A549 (cell line): ENCODE measurements at regions not wholly inside any gene's neighbourhood (a gene's known extent, or its start where the extent isn't known, plus 50 kb on each side); places are given as distances from the start of the nearest gene placed in this dataset.

Source experiments
- CBX2 ChIP-seq: fragments of 200-600 bp; sonication (generic); IDR thresholded peaks from 2 replicates; pipeline ENCODE4 v1.6.1; 2016; ENCODE audit warnings: low read depth, mild to moderate bottlenecking, borderline replicate concordance
- CEBPB ChIP-seq, 2 experiments: fragments of >200 bp in 1 of 2; sonication (Bioruptor Twin) in 1 of 2; formaldehyde crosslinking in 1 of 2; IDR thresholded peaks; 2 replicates each; pipeline ENCODE4 v1.6.1; 2012 to 2016
- CHD2 ChIP-seq: fragments of 150-350 bp; IDR thresholded peaks from 2 replicates; pipeline ENCODE4 v1.6.1; 2014; ENCODE audit warnings: low read length; ENCODE audit not compliant: partially characterized antibody
- ESRRA ChIP-seq: fragments of 150-350 bp; IDR thresholded peaks from 2 replicates; pipeline ENCODE4 v1.6.1; 2014; ENCODE audit warnings: mild to moderate bottlenecking, low read length, borderline replicate concordance
- POLR2AphosphoS2 ChIP-seq: conservative IDR thresholded peaks from 2 replicates; pipeline ENCODE4 v1.6.1; 2012; ENCODE audit warnings: low read length, improper control_type of control experiment, inconsistent platforms
- RAD21 ChIP-seq, 2 experiments: fragments of >200 bp in 1 of 2; sonication (Bioruptor Twin) in 1 of 2; formaldehyde crosslinking in 1 of 2; IDR thresholded peaks in 1 of 2; conservative IDR thresholded peaks in 1 of 2; 2 replicates in 1 of 2; 3 replicates in 1 of 2; pipeline ENCODE4 v1.6.1; 2012 to 2018; ENCODE audit warnings: inconsistent platforms in 1 of 2
- RARB ChIP-seq: fragments of 250-450 bp; sonication (Bioruptor Pico); IDR thresholded peaks from 2 replicates; pipeline ENCODE4 v1.8.0; 2021; ENCODE audit warnings: mild to moderate bottlenecking, moderate library complexity
- RFX5 ChIP-seq: fragments of 450-650 bp; IDR thresholded peaks from 2 replicates; pipeline ENCODE4 v1.7.1; 2014; ENCODE audit warnings: antibody characterized with exemption, mild to moderate bottlenecking, moderate library complexity
- SMC3 ChIP-seq: fragments of >200 bp; sonication (Bioruptor Twin); formaldehyde crosslinking; IDR thresholded peaks from 3 replicates; pipeline ENCODE4 v1.6.1; 2018; ENCODE audit warnings: inconsistent platforms
- TF ChIP-seq, protein P1 (sequence below): fragments of >200 bp; sonication (Bioruptor Twin); formaldehyde crosslinking; IDR thresholded peaks from 3 replicates; pipeline ENCODE4 v1.5.1; 2016
- TF ChIP-seq, protein P2 (sequence below): fragments of 200-600 bp; sonication (generic); IDR thresholded peaks from 2 replicates; pipeline ENCODE4 v1.6.1; 2016; ENCODE audit warnings: antibody characterized with exemption, mild to moderate bottlenecking, moderate library complexity

DNA sequence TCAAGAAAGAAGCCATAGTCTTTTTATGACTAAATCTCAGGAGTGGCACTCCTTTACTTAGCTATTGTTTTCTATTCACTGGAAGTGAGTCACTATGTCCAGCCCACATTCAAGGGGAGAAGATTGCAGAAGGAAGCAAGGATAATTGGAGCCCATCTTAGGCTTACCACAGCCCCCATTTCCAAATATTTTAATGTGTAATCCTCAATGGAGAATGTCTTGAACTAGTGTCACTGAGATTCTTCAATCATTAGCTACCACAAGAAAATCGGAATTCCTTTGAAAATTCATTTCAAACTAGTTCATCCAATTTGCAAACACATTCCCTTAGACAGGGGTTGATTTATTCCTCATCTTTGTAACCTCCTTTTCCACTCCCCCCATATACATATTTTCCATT lies 84.7 kb downstream of the DLEU7 start:
- TF ChIP-seq, protein P1, sequence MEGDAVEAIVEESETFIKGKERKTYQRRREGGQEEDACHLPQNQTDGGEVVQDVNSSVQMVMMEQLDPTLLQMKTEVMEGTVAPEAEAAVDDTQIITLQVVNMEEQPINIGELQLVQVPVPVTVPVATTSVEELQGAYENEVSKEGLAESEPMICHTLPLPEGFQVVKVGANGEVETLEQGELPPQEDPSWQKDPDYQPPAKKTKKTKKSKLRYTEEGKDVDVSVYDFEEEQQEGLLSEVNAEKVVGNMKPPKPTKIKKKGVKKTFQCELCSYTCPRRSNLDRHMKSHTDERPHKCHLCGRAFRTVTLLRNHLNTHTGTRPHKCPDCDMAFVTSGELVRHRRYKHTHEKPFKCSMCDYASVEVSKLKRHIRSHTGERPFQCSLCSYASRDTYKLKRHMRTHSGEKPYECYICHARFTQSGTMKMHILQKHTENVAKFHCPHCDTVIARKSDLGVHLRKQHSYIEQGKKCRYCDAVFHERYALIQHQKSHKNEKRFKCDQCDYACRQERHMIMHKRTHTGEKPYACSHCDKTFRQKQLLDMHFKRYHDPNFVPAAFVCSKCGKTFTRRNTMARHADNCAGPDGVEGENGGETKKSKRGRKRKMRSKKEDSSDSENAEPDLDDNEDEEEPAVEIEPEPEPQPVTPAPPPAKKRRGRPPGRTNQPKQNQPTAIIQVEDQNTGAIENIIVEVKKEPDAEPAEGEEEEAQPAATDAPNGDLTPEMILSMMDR, result no peak
- TF ChIP-seq CEBPB (IDR thresholded peaks at IDR 0.05) (no peak), RARB (CRISPR knock-in tag) (no peak), SMC3 (no peak), RFX5 (no peak), POLR2AphosphoS2 (no peak), CBX2 (no peak), CHD2 (no peak), RAD21 (conservative IDR thresholded peaks at IDR 0.05 in 1 of 2, IDR thresholded peaks at IDR 0.05 in 1 of 2) (no peak), ESRRA (no peak)
- TF ChIP-seq, protein P2, sequence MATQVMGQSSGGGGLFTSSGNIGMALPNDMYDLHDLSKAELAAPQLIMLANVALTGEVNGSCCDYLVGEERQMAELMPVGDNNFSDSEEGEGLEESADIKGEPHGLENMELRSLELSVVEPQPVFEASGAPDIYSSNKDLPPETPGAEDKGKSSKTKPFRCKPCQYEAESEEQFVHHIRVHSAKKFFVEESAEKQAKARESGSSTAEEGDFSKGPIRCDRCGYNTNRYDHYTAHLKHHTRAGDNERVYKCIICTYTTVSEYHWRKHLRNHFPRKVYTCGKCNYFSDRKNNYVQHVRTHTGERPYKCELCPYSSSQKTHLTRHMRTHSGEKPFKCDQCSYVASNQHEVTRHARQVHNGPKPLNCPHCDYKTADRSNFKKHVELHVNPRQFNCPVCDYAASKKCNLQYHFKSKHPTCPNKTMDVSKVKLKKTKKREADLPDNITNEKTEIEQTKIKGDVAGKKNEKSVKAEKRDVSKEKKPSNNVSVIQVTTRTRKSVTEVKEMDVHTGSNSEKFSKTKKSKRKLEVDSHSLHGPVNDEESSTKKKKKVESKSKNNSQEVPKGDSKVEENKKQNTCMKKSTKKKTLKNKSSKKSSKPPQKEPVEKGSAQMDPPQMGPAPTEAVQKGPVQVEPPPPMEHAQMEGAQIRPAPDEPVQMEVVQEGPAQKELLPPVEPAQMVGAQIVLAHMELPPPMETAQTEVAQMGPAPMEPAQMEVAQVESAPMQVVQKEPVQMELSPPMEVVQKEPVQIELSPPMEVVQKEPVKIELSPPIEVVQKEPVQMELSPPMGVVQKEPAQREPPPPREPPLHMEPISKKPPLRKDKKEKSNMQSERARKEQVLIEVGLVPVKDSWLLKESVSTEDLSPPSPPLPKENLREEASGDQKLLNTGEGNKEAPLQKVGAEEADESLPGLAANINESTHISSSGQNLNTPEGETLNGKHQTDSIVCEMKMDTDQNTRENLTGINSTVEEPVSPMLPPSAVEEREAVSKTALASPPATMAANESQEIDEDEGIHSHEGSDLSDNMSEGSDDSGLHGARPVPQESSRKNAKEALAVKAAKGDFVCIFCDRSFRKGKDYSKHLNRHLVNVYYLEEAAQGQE, result no peak
